Left ventricle myocardium inferior (tissue), 1 donor: ENCODE measurements at regions not wholly inside any gene's neighbourhood (a gene's known extent, or its start where the extent isn't known, plus 50 kb on each side); places are given as distances from the start of the nearest gene placed in this dataset.

Experiments
- DNase-seq: peaks from one replicate; pipeline ENCODE4 v3.0.0-alpha.2; 2020
- H3K27ac ChIP-seq: fragments of 200-600 bp; replicated peaks from 2 replicates; pipeline ENCODE4 v1.8.0; 2021
- H3K27me3 ChIP-seq: fragments of 200-600 bp; 2 replicates; pipeline ENCODE4 v1.8.0; 2021; ENCODE audit warnings: low read depth
- H3K36me3 ChIP-seq: fragments of 200-600 bp; 2 replicates; pipeline ENCODE4 v1.8.0; 2021
- H3K4me1 ChIP-seq: fragments of 200-600 bp; 2 replicates; pipeline ENCODE4 v1.8.0; 2021
- H3K4me3 ChIP-seq: fragments of 200-600 bp; 2 replicates; pipeline ENCODE4 v1.8.0; 2021; ENCODE audit warnings: mild to moderate bottlenecking, moderate library complexity
- H3K9me3 ChIP-seq: fragments of 200-600 bp; replicated peaks from 2 replicates; pipeline ENCODE4 v1.8.0; 2021
- intact Hi-C: fragments of 100-400 bp; cut with micrococcal nuclease; formaldehyde crosslinking; loops from one replicate; pipeline ENCODE4 v1.11.0; 2022
- TF ChIP-seq, protein P1 (sequence below): fragments of 200-600 bp; IDR thresholded peaks from 2 replicates; pipeline ENCODE4 v1.8.0; 2021; ENCODE audit warnings: antibody characterized with exemption, mild to moderate bottlenecking, borderline replicate concordance
- donor health status: DM: no; HTN: yes; CAD: no; lungs with severe emphysema.

DNA sequence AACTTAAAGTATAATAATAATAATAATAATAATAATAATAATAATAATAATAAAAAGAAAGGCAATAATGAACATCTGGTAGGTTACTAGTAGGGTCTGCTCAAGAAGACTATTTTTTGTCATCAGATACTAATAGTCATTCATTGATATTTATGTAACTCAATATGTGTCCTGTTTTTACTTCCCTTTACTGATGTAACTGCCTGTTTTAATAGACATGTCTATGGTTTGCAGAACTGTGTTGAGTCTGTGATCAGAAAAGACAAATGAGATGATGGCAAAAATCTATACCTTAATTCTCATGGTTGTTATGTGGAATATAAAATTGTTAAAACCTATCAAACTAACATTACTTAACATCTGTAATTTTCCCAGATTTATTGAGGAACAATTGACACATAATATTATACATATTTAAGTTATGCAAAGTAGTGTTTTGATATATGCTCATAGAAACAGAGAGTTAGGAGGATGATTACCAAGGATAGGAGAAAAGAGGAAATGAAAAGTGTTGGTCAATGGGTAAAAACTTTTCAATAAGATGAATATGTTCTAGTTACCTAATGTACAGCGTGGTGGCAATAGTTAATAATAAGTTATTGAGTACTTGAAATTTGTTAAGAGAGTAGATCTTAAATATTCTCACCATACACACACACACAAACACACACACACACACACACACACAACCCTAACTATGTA, 699.4 kb downstream of the ZPLD1 start:
- Histone ChIP-seq H3K4me3 (no peak overlapping the region), H3K27me3 (no peaks in the 10 kb centered on the region), H3K4me1 (no peaks in the 10 kb centered on the region), H3K36me3 (no peaks in the 10 kb centered on the region), H3K27ac (no peak overlapping the region), H3K9me3 (no peaks in the 10 kb centered on the region)
- TF ChIP-seq, protein P1, sequence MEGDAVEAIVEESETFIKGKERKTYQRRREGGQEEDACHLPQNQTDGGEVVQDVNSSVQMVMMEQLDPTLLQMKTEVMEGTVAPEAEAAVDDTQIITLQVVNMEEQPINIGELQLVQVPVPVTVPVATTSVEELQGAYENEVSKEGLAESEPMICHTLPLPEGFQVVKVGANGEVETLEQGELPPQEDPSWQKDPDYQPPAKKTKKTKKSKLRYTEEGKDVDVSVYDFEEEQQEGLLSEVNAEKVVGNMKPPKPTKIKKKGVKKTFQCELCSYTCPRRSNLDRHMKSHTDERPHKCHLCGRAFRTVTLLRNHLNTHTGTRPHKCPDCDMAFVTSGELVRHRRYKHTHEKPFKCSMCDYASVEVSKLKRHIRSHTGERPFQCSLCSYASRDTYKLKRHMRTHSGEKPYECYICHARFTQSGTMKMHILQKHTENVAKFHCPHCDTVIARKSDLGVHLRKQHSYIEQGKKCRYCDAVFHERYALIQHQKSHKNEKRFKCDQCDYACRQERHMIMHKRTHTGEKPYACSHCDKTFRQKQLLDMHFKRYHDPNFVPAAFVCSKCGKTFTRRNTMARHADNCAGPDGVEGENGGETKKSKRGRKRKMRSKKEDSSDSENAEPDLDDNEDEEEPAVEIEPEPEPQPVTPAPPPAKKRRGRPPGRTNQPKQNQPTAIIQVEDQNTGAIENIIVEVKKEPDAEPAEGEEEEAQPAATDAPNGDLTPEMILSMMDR = no peak
- no peak for DNase-seq
- intact Hi-C loops = no loop called here

DNA sequence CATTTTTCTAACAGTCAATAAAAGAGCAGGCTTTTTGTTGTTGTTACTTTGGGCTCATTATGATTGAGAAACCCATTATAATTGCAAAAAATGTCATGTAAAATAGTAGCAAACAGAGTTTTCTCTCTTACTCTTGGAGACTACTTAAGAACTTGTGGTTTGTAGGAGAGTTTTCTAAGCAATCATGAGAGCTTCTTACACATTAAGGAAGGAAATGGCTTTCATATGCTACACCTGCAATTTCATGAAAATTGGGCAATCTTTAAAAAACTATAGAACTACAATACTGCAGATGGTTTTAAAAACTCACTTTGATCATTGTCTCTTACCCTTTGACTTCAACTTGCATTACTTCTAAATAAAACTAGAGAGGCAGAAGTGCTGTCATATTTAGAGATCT, 701.8 kb downstream of the ZPLD1 start:
- DNase-seq = no peak
- Histone ChIP-seq H3K36me3 (no peaks in the 10 kb centered on the region), H3K4me1 (no peaks in the 10 kb centered on the region), H3K27ac (no peak overlapping the region), H3K4me3 (no peak overlapping the region), H3K9me3 (no peaks in the 10 kb centered on the region), H3K27me3 (no peaks in the 10 kb centered on the region)
- TF ChIP-seq, protein P1 = no peak
- intact Hi-C loops = no loop called here

DNA sequence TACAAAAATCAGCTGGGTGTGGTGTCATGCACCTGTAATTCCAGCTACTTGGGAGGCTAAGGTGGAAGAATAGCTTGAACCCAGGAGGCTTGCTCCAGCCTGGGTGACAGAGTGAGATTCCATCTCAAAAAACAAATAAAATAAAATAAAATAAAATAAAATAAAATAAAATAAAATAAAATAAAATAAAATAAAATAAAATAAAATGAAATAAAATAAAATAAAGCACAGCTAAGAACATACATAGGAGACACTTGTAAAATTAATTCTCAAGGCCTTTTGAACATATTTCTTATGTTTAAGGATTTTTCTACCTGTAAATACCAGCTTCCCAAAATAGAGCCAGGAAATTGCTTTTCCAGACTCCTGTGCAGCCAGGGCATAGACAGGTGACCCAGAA, 703.0 kb downstream of the ZPLD1 start:
- no peaks in the 10 kb centered on the region for H3K36me3 ChIP-seq
- no peaks in the 10 kb centered on the region for H3K4me1 ChIP-seq
- no peak overlapping the region for H3K27ac ChIP-seq
- intact Hi-C loops = no loop called here
- DNase-seq = no peak
- H3K27me3 ChIP-seq = no peaks in the 10 kb centered on the region
- no peak overlapping the region for H3K4me3 ChIP-seq
- TF ChIP-seq, protein P1 = no peak
- H3K9me3 ChIP-seq = no peaks in the 10 kb centered on the region

DNA sequence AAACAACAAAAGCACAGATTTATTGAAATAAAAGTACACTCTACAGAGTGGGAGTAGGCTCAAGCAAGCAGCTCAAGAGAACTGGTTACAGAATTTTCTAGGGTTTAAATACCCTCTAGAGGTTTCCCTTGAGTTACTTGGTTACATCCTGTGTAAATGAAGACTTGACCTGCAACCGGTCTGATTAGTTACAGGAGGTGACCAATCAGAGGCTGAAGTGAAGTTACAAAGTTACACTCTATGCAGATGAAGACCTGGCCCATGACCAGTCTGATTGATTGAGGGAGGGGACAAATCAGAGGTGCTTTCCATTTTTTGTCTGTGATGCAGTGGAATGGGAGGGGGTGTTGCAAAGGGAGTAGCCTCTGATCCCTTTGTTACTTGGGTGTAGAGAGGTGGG, 723.4 kb downstream of the ZPLD1 start:
- TF ChIP-seq, protein P1 = no peak
- Histone ChIP-seq H3K36me3 (no peaks in the 10 kb centered on the region), H3K4me3 (no peak overlapping the region), H3K27me3 (no peaks in the 10 kb centered on the region), H3K4me1 (no peaks in the 10 kb centered on the region), H3K27ac (no peak overlapping the region), H3K9me3 (no peaks in the 10 kb centered on the region)
- intact Hi-C loops = no loop called here
- DNase-seq = no peak

DNA sequence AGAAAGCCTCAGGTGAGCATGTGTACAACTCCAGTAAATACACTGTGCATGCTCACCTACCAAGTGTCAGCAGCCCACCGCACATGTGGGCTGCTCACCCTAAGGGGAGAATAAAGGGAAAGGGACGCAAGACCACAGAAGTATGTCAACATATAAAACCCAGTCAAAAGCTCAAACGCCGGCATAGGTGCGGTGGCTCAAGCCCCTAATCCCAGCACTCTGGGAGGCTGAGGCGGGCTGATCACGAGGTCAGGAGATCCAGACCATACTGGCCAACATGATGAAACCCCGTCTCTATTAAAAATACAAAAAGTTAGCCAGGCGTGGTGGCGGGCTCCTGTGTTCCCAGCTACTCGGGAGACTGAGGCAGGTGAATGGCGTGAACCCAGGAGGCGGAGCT, 732.1 kb downstream of the ZPLD1 start:
- H3K36me3 ChIP-seq = no peaks in the 10 kb centered on the region
- no peak for DNase-seq
- no peaks in the 10 kb centered on the region for H3K9me3 ChIP-seq
- intact Hi-C loops = no loop called here
- TF ChIP-seq, protein P1 = no peak
- no peaks in the 10 kb centered on the region for H3K4me1 ChIP-seq
- H3K27me3 ChIP-seq = no peaks in the 10 kb centered on the region
- no peak overlapping the region for H3K4me3 ChIP-seq
- no peak overlapping the region for H3K27ac ChIP-seq
